Stimulated activated CD4-positive, alpha-beta T cell treated with anti-CD3 and anti-CD28 coated beads, Interleukin-2, amount 100 ng/mL, for 24 hours (primary cell): ENCODE measurements at regions not wholly inside any gene's neighbourhood (a gene's known extent, or its start where the extent isn't known, plus 50 kb on each side); places are given as distances from the start of the nearest gene placed in this dataset.

Source experiments
- DNase-seq, 2 donors: peaks; one replicate each; pipeline ENCODE4 v3.0.0-alpha.2; 2020

DNA sequence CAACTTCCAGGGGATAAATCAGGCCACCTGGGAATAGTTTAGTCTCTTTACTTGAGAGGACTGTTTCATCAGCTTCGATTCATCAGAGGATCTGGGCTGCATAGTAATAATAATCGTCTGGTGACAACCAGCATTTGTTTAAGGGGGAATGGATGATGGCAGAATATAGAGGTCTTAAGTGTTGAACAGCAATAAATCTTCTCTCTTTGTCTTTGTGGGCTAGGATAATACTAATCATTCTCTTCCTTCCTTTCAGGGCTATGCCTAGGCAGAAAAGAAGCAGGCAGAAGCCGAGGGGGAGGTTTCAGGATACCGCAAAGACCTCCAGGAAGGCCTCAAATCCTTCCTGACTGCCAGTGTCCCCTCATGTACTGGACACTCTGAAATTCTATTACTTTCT, 150.4 kb upstream of the GAREM1 start:
- no peak for DNase-seq

DNA sequence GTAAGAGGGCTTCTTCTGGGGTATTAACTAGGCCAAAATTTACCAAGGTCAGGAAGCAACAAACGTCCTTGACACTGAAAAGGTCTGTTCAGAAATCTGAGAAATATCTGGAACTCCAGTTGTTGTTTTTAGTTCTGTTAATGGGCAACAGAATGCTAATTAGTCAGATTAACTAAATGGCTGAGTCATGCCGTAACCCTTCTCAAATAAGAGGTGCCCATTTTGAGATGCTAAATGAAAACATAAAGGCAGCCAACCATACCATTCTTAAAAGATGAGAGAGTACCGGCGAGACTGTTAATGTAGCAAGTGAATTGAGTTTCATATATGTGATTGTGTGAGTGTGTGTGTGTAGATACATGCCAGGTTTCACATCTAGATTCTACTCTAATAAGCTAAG, 147.9 kb upstream of the GAREM1 start:
- DNase-seq = no peak

DNA sequence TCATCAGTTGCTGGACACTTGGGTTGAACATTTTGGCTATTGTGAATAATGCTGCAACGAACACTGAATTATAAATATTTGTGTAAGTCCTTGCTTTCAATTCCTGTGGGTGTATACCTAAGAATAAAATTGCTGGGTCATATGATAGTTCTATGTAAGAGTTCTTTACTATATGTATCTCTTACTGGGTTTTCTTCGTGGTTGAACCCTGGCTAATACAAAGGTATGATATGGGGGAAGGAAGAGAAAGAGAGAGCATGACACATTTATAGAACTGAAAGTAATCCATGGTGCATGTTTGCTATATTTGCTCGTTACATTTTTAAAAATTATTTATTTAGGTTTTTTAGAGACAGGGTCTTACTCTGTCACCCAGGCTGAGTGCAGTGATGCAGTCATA, 143.1 kb upstream of the GAREM1 start:
- DNase-seq = no peak

DNA sequence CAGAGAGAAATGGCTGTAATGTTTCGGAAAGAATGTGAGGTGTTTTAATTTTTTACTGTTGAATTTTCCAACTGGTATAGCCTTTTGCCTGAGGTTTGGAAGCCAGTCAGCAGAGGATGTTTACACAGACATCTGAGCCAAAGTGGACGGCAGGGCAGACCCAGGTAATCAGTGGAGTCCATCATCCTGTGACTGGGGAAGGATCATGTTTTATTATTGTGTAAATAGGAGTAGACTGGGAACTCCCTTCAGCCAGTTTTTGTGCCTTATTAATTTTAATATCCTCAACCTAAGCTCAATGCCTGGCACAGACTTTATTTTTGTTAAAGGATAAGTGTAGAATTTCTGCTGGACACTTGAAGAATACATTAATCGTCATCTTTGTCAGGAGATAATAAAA, 142.0 kb upstream of the GAREM1 start:
- DNase-seq = no peak

DNA sequence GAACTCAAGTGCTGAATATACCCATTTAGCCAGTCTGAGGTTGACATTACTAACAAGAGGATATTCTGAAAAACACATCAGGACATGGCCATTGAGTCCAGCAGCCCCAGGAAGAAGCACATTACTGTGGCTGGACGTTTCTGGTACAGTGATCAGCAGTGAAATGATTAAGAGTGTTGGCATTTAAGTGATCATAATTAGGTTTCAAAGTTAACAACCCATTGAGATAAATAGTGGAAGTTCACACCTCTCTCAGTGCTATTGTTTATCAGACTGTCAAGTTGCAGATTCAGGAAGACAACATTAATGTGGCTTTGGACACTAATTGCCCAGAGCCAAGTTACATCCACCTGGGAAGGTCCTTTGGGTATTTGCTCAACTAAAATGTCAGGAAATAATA, 139.5 kb upstream of the GAREM1 start:
- no peak for DNase-seq

DNA sequence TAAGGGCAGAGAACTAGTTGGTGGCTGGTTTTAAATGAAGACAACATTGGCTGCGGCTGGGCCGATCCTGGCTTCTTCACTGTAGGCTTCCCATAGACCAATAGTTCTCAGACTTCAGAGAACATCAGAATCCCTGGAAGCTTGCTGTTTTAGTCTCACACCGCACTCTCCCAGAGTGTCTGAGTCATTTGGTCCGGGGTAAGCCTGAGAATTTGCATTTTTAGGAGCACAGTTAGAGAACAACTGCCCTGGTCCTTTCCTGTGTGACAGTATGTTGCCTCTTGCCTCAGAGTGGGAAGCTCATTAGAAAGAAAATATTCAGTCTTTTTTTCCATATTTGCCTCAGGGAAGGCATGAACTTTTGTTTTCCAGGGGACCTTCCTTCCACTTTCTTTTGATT, 137.1 kb upstream of the GAREM1 start:
- no peak for DNase-seq

DNA sequence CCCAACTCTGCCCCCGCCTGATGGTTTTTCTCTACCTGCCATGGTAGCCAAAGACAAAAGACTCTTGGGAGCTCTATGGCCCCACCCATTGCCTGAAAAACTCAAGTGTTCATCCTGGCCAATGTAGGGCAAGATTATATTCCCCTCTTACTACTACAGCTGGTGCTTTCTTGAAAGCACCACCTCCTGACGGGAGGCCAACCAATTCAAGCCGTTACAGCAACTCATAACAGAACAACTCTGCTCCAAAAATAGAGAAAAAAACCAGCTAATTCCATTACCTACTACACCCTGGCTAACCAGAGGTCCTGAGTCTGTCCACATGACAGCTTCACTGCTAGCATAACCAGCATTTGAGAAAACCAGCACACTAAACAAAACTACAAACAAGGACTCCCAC, 127.5 kb upstream of the GAREM1 start:
- DNase-seq = no peak

DNA sequence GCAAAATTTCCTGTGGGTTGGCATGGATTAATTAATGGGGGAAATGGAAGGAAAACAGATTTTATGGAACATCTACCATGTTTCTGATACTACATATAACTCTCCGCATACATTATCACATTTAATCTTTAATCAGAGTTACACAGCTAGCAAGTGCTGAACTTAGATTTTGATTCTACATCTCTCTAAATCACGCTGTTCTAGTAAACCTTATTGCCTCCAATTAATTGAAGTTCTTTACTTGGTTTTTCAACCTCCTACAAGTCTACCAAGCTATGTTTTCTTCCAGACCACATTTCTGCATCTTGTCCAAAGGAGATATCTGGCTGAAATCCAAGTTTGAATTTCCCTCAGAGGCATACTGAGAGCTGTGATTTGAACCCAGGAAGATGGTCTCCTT, 125.8 kb upstream of the GAREM1 start:
- no peak for DNase-seq

DNA sequence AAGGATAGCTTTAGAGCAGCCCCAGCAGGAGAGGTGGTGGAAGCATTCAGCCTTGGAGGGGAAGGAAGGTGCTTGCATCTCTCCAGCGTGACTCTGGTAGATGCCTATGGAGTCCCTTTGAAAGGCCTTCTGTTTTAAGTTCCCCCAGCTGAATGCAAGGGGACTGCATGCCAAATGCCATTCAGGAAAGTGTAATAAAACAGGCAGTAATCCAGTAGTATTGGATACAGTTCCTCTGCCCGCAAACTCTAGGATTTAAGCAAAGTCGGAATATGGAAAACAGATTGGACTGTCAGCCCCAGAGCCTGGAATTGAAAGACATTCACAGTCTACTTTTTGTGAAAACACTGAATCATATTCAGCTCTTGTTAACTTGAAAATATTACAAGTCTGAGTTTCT, 125.2 kb upstream of the GAREM1 start:
- DNase-seq = no peak

DNA sequence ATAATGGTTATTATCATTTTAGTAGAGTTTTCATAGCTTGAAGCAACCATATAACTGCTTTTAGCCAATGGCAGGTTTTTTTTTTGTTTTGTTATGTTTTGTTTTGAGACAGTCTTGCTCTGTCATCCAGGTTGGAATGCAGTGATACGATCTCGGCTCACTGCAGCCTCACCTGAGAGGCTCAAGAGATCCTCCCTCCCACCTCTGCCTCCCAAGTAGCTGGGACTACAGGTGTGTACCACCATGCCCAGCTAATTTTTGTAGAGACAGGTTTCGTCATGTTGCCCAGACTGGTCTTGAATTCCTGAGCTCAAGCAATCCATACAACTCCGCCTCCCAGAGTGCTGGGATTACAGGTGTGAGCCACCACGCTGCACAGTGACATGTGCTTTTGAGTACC, 117.5 kb upstream of the GAREM1 start:
- DNase-seq = no peak

DNA sequence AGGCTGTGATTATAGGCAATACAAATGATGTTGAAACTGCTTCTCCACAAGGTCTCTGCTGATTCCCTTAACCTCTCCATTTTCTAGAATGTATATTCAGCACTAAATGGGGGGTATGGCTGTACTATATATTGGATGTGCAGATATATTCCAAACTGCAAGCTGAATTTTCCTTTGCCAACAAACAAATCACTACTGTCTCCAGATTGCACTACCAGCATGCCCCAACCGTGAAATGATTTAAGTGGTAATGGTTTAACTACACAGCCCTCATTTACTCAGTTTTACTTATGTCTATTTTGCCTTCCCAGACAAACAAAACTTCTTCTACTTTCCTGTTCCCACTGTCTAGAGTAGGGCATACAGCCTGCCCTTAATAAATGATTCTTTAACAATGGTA, 112.7 kb upstream of the GAREM1 start:
- no peak for DNase-seq

DNA sequence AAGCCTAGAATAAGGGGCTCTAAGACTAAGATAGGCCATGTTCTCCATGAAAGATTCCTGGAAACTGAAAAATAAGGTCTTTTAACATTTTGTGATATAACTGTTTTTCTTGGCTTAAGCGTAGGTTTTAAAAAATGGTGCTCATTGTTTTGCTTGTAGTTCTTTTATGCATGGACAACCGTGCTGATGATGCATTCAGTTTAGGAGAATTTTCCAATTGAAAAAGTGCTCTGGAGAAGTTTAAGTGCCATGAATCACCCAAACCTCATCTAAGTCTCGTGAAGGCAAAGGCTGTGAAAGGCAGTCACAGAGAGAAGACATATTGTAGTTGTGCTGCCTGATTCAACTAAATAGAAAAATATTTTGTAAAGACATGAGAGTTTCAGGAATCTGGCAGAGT, 111.8 kb upstream of the GAREM1 start:
- no peak for DNase-seq

DNA sequence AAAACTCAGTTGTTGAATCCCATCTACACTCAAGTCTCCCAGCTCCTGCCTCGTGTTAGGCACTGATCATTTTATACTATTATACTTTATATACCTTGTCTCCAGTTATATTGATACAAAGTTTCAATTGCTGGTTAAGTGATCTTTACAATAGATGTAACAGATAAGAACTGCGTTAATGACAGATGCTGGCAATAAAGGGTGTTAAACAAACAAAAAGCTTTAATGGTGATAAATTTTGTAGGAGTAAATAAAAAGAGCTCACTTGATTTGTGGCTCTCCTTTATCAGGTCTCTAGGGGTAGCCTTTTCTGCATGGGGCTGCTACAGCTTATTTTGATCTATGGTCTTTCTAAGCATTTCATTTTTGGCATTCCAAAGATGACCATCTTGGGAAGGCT, 106.9 kb upstream of the GAREM1 start:
- no peak for DNase-seq

DNA sequence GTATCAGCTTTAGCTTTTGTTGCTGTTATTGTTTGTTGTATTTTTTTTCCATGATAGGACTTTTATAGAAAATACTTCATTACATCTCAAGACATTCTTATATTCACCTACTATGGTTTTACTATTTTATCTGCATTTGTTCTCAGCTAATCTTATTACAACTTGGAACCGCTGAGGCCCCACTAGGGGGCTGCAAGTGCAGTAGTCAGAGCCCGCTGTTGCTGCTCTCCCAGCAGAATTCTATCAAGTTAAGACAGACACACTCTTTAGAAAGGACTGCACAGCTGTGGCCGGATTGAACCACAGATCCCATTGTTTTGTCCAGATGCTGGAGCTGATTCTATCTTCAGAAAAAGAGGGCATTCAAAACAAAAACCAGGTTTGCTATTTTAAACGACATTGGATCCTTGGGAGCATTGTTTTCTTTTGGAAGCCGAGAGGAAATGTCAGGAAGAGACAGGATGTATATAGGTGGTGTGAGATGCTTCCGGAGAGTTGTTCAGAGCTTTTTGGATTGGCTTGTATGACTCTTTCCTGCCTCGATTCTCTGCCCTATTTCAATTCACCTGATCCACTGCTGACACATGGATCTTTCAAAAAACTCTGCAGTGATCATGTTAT, 105.7 kb upstream of the GAREM1 start:
- DNase-seq = no peak

DNA sequence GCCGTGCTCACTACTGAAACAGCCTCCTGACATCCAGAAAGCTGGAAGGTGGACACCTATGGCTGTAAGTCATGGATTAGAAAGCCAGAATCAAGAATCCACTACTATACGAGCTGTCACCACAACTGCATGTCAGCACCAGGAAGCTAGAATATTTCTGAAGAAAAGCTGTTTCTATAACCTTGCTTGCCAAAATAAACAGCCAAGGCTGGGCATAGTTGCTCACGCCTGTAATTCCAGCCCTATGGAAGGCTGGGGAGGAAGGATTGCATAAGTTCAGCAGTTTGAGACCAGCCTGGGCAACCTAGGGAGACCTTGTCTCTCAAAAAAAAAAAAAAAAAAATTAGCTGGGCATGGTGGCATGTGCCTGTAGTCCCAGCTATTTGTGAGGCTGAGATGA, 96.3 kb upstream of the GAREM1 start:
- no peak for DNase-seq

DNA sequence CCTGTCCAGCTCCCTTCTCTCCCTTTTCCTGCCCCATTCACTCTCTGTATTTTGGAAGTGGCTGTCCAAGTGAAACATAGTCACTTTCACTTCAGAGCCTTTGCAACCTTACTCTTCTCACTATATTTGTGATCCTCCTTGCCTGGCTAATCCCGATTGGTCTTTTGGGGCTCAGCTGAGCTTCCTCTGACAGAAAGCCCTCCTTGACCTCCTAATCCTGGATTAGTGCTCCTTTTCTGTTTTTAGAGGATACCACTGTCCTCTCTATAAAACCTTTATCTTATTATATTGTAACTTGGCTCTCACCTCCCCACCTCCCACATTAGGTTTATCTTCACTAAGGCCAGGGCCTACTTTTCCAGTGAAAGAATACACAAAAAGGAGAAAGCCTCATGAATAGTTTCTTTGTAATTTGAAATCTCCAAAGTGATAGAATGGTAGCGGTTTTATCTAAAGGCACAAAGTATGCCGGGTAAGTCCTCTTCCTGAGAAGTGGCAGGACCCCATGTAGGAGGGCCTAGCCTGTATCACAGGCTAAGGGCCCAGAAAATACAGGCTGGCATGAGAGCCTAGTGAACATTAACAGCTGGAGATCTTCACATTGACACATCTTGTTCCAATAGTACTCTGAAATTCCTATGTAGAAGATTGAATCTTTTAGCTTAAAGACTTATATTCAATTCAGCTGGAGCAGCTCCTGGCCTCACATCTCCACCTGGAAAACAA, 83.1 kb upstream of the GAREM1 start:
- DNase-seq = no peak

DNA sequence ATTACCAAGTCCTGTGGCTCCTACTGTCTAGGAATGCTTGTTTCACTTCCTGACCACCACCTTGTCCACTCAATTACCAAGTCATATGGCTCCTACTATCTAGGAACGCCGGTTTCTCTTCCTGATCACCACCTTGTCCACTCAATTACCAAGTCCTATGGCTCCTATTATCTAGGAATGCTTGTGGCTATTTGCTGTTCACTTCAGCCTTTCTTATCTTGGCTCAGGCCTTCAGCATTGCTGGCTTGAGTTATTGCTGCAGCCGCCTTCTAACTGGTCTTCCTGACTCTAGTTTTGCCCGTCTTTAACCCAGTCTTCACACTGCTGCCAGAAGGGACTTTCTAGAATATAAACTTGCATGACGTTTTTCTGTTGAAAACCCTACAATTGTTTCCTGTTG, 82.5 kb upstream of the GAREM1 start:
- DNase-seq = no peak

DNA sequence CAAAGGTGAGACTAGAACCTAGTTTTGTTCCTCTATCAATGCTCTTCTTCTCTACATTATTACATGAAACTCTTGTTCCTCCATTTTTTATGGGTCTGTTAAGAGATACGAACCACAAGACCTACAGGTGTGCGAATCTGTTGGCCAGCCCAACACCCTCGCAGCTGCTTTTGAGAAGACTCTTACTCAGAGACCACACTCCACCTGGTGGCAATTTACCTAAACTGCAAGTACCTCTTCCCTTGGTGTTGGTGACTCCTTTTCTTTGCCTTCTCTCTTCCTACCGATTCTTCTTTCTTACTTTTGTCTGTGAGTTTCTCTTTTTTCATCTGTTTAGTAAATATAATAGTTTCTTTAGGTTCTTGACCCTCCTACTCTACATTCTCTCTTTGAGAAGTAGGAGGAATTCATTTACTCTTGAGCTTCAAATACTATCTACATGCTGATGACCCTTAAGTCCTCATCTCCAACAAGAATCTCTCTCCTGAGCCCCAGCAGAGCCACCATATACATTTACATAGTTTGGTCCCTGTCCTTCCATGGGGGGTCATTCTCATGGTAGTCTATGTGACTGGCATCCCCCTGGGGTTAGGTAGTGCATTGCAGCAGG, 81.8 kb upstream of the GAREM1 start:
- DNase-seq = peak; percentile 46 to 64

DNA sequence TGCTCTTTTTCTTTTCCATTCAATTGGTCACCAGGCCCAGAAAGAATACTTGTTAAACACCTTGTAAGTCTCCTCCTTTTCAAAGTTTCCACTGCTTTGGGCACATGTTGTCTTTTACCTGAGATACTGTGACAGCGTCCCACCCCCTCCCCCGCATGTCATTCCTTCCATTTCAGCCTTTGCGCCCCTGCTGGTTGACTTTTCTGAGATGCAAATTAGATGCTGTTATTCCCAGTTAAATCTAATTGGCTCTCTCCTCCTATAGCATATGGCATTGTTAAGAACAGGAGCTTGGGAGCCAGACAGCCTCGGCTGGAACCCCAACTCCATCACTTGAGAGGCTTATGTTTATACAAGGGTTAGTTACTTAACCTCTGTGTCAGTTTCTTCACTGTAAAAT, 80.3 kb upstream of the GAREM1 start:
- DNase-seq = no peak

DNA sequence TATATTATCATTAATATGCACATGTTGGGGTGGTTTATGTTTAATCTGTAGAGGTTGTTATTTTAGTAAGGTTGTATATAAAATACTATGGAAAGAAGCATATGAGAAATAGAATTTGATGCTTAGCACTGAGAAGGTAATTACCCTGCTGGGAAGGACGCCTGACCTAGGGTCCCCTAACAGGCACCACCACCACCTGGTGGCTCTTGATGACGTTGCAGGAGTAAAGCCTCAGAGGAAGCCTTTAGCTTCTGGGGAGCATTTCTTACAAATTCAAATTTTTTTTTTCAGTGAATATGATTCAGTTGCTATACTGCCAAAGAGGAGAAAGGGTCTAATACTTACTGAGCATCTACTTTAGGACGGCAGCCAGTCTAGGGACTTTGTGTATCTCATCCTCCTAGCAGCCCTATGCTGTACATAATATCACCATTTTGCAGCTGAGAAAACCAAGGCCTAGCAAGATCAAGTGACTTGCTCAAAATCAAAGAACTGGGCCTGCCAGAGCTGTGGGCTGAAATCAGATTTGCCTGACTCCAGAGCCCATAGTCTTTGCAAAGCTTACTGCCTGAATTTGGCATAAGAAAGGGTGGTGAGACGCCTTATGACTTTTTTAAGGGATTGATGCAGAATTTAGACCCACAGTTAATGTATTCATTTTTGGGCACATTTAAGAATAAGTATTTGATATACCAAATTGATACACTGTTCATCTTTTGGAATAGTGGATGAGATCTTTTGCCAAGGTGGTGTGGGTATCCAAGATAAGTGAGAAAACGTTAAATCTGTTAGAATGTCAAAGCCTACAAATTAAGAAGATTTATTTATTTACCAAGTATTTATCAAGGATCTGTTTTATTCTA, 78.8 kb upstream of the GAREM1 start:
- DNase-seq = peak; percentile 53 to 55

DNA sequence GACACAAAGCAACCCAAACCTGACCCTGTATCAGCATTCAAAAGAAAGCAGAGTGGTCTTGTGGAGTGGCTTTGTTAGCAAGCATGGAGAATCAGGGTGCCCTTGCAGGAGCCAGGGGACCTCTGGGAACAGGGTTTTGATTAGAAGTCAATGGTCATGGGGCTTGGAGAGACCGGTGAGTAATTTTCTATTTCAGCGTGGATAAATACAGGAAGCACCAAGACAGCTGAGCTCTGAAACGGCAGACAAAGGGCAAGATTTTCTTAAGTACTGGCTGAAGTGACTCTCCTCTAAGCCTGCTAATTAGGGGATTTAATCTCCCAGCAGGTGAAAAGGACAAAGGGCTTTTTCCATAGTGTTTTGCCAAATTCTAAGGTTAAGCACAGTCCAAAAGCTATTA, 78.0 kb upstream of the GAREM1 start:
- no peak for DNase-seq

DNA sequence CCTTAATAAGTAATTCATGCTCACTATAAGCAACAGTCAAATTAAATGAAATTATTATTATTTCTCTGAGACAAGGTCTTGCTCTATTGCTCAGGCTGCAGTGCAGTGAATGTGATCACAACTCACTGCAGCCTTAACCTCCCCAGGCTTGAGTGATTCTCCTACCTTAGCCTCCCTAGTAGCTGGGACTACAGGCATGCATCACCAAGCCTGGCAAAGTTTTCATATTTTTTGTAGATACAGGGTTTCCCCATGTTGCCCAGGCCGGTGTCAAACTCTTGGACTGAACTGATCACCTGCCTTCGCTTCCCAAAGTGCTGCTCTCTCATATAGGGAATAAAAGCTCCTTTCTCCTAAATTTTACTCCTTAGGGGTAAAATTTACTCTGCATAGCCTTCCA, 74.9 kb upstream of the GAREM1 start:
- DNase-seq = no peak

DNA sequence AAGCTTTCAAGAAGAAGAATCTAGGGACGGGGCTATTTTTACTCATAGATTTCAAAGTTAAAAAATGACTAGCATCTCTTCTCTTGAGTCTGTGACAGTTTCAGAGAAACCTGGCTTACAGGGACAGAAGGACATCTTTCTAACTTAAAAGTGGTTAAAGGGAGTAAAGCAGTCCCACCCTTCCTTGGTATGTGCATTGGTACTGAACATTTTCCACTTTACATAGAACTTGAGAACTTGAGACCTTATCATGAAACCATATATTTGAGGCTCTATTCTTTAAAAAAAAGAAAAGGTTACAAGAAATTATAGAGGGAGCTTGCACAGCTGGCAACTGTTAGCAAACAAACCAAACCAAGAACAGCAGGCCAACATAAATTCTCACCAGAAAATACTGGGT, 73.4 kb upstream of the GAREM1 start:
- DNase-seq = no peak
